NCI-H2196 treated with DMSO at 0.1 percent for 48 hours (cell line): ENCODE measurements at regions not wholly inside any gene's neighbourhood (a gene's known extent, or its start where the extent isn't known, plus 50 kb on each side); places are given as distances from the start of the nearest gene placed in this dataset.
"Not testable (repeated sequence)": the region's sequence is repeated elsewhere in the genome, so short reads cannot be mapped to it uniquely, and the experiment has no call there.

Source experiments
- DNase-seq: peaks from one replicate; lab custom pipeline; 2025; ENCODE audit not compliant: unreplicated experiment; lab: John Stamatoyannopoulos, UW

- no peak for DNase-seq
Measured at GRCh38 chr11:70586261-70587074, 188.1 kb downstream of the CTTN start.

GRCh38 chr11:70587075-70587389 lies 188.7 kb downstream of the CTTN start:
- DNase-seq = no peak

- no peak for DNase-seq
Measured at GRCh38 chr11:70590356-70590991, 192.1 kb downstream of the CTTN start.

- no peak for DNase-seq
Measured at GRCh38 chr11:70592641-70593165, 194.4 kb downstream of the CTTN start.

- no peak for DNase-seq
Measured at GRCh38 chr11:70593446-70593983, 195.2 kb downstream of the CTTN start.

GRCh38 chr11:70594031-70594430 lies 195.7 kb downstream of the CTTN start:
- no peak for DNase-seq

- DNase-seq = no peak
Measured at GRCh38 chr11:70594606-70595005, 196.3 kb downstream of the CTTN start.

GRCh38 chr11:70595016-70595415 lies 196.7 kb downstream of the CTTN start:
- no peak for DNase-seq

GRCh38 chr11:70595452-70595851 lies 197.1 kb downstream of the CTTN start:
- no peak for DNase-seq

- no peak for DNase-seq
Measured at GRCh38 chr11:70596091-70596490, 197.8 kb downstream of the CTTN start.

GRCh38 chr11:70597006-70597555 lies 198.8 kb downstream of the CTTN start:
- no peak for DNase-seq

- no peak for DNase-seq
Measured at GRCh38 chr11:70597751-70598625, 199.7 kb downstream of the CTTN start.

- not testable (repeated sequence) for DNase-seq
Measured at GRCh38 chr11:70600911-70601415, 202.6 kb downstream of the CTTN start.

- DNase-seq = no peak
Measured at GRCh38 chr11:70601861-70602538, 203.7 kb downstream of the CTTN start.

GRCh38 chr11:70603114-70603755 lies 204.9 kb downstream of the CTTN start:
- no peak for DNase-seq

- no peak for DNase-seq
Measured at GRCh38 chr11:70603756-70604211, 205.5 kb downstream of the CTTN start.

GRCh38 chr11:70604221-70604620 lies 205.9 kb downstream of the CTTN start:
- DNase-seq = no peak

GRCh38 chr11:70604630-70605467 lies 206.5 kb downstream of the CTTN start:
- no peak for DNase-seq

- DNase-seq = no peak
Measured at GRCh38 chr11:70605468-70605815, 207.1 kb downstream of the CTTN start.
